ENCODE measurements at regions not wholly inside any gene's neighbourhood (a gene's known extent, or its start where the extent isn't known, plus 50 kb on each side); places are given as distances from the start of the nearest gene placed in this dataset.

GRCh38 chr12:34352098-34352497 is 329.8 kb downstream of the ALG10 start:
- no peak for ATAC-seq
- Histone ChIP-seq H2AFZ (ENCODE audit: control insufficient read depth, low read depth, low read length) (no peak overlapping the region), H3K36me3 (ENCODE audit: control insufficient read depth in 2 of 2, insufficient read depth in 2 of 2, low read length in 1 of 2) (no peaks in the 10 kb centered on the region), H3K4me3 (no peak overlapping the region), H3K79me2 (ENCODE audit: control insufficient read depth, insufficient read depth, low read length) (no peaks in the 10 kb centered on the region), H3K27ac (ENCODE audit: control insufficient read depth, insufficient read depth) (no peak overlapping the region), H3K4me2 (ENCODE audit: control insufficient read depth, insufficient read depth) (no peak overlapping the region), H3K27me3 (replicated peaks in 1 of 2; ENCODE audit: control insufficient read depth in 2 of 2, insufficient read depth in 2 of 2, low read length in 1 of 2) (no peaks in the 10 kb centered on the region), H3K4me1 (ENCODE audit: control insufficient read depth, insufficient read depth, low read length) (no peaks in the 10 kb centered on the region), H3K9ac (ENCODE audit: control insufficient read depth, insufficient read depth, low read length) (no peak overlapping the region), H4K20me1 (ENCODE audit: control insufficient read depth, insufficient read depth) (no peaks in the 10 kb centered on the region), H3K9me3 (replicated peaks; ENCODE audit: control insufficient read depth, insufficient read depth, low read length) (no peaks in the 10 kb centered on the region; the same call in 2 of the 3 replicates)
- TF ChIP-seq CBX5 (IDR thresholded peaks at IDR 0.05; ENCODE audit: low read depth) (no peak), ZBTB4 (CRISPR knock-in tag; IDR thresholded peaks at IDR 0.05) (no peak), USF1 (IDR thresholded peaks at IDR 0.05; ENCODE audit: borderline replicate concordance, extremely low read length, insufficient read depth, low read depth, low read length) (no peak), ATF7 (IDR thresholded peaks at IDR 0.05; ENCODE audit: low read depth) (no peak), ZNF207 (IDR thresholded peaks at IDR 0.05; ENCODE audit: borderline replicate concordance) (no peak), ZBTB33 (IDR thresholded peaks at IDR 0.05) (no peak), MYC (IDR thresholded peaks at IDR 0.05; ENCODE audit: insufficient read depth, insufficient read length, insufficient replicate concordance, low read length, severe bottlenecking) (no peak), PRDM15 (CRISPR knock-in tag; IDR thresholded peaks at IDR 0.05) (no peak)
- no TSS peak for BruUV-seq (replicated peaks)
- 58% methylated on average over 23 of the region's 23 CpGs for WGBS (ENCODE audit: insufficient coverage, insufficient replicate concordance, low lambda C conversion rate, missing lambda C conversion rate)
- in situ Hi-C loops (cut with MboI): loop anchor here (25.0 kb wide), 3 partner anchors 110 to 1590 kb away; partner anchors contain the start of gene YARS2
- SMC1A ChIA-PET (ENCODE audit: uncharacterized antibody, unreplicated experiment): no interaction called here
- RAD21 ChIA-PET (ENCODE audit: unreplicated experiment): no interaction called here
- POLR2A ChIA-PET: no interaction called here
- CTCF ChIA-PET: no interaction called here
- FAIRE-seq: no peak
- no peak for DNase-seq (ENCODE audit: low read depth, low spot score)
- intact Hi-C loops (cut with micrococcal nuclease; ENCODE audit: unreplicated experiment): no loop called here
